PC-9 (cell line): ENCODE measurements at regions not wholly inside any gene's neighbourhood (a gene's known extent, or its start where the extent isn't known, plus 50 kb on each side); places are given as distances from the start of the nearest gene placed in this dataset.

Experiments
- EZH2 ChIP-seq: fragments of 200-600 bp; sonication (generic); IDR thresholded peaks from 2 replicates; pipeline ENCODE4 v1.8.0; 2017; ENCODE audit warnings: antibody characterized with exemption, low read depth
- TF ChIP-seq, protein P1 (sequence below): fragments of 200-600 bp; sonication (generic); conservative IDR thresholded peaks from 2 replicates; pipeline ENCODE4 v1.6.1; 2017; ENCODE audit warnings: mixed run types, antibody characterized with exemption, mild to moderate bottlenecking, moderate library complexity

GRCh38 chr1:169005776-169006175 lies 100.7 kb upstream of the ATP1B1 start:
- TF ChIP-seq, protein P1, sequence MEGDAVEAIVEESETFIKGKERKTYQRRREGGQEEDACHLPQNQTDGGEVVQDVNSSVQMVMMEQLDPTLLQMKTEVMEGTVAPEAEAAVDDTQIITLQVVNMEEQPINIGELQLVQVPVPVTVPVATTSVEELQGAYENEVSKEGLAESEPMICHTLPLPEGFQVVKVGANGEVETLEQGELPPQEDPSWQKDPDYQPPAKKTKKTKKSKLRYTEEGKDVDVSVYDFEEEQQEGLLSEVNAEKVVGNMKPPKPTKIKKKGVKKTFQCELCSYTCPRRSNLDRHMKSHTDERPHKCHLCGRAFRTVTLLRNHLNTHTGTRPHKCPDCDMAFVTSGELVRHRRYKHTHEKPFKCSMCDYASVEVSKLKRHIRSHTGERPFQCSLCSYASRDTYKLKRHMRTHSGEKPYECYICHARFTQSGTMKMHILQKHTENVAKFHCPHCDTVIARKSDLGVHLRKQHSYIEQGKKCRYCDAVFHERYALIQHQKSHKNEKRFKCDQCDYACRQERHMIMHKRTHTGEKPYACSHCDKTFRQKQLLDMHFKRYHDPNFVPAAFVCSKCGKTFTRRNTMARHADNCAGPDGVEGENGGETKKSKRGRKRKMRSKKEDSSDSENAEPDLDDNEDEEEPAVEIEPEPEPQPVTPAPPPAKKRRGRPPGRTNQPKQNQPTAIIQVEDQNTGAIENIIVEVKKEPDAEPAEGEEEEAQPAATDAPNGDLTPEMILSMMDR, result no peak
- no peak for TF ChIP-seq EZH2
